ENCODE measurements at regions not wholly inside any gene's neighbourhood (a gene's known extent, or its start where the extent isn't known, plus 50 kb on each side); places are given as distances from the start of the nearest gene placed in this dataset.

- DNase-seq = no peak
Observed at GRCh38 chr4:184575306-184575705, 73.9 kb downstream of the CASP3 start.

- DNase-seq = no peak
Observed at GRCh38 chr4:184574861-184575260, 74.4 kb downstream of the CASP3 start.

- no peak for DNase-seq
Observed at GRCh38 chr4:184573701-184574100, 75.5 kb downstream of the CASP3 start.

- DNase-seq = no peak
Observed at GRCh38 chr4:184568770-184569169, 80.5 kb downstream of the CASP3 start.

- DNase-seq = no peak
Observed at GRCh38 chr4:184563621-184564020, 85.6 kb downstream of the CASP3 start.

- no peak for DNase-seq
Observed at GRCh38 chr4:184558996-184559395, 84.6 kb upstream of the IRF2 start.

GRCh38 chr4:184553891-184554290 lies 79.5 kb upstream of the IRF2 start:
- no peak for DNase-seq

- DNase-seq = no peak
Observed at GRCh38 chr4:184550476-184550875, 76.1 kb upstream of the IRF2 start.

GRCh38 chr4:184548648-184549341 lies 74.4 kb upstream of the IRF2 start:
- no peak for DNase-seq

GRCh38 chr4:184548316-184548647 lies 73.9 kb upstream of the IRF2 start:
- DNase-seq = no peak

- DNase-seq = no peak
Observed at GRCh38 chr4:184544788-184545409, 70.5 kb upstream of the IRF2 start.

- DNase-seq = no peak
Observed at GRCh38 chr4:184541907-184542306, 67.6 kb upstream of the IRF2 start.

GRCh38 chr4:184540307-184540706 lies 66.0 kb upstream of the IRF2 start:
- DNase-seq = no peak

GRCh38 chr4:184538023-184538599 lies 63.8 kb upstream of the IRF2 start:
- peak; percentile 69 for DNase-seq

GRCh38 chr4:184537269-184538022 lies 63.1 kb upstream of the IRF2 start:
- DNase-seq = peak; percentile 90

GRCh38 chr4:184536881-184537248 lies 62.5 kb upstream of the IRF2 start:
- DNase-seq = no peak

GRCh38 chr4:184536065-184536880 lies 61.9 kb upstream of the IRF2 start:
- peak; percentile 9 for DNase-seq

- DNase-seq = peak; percentile 82
Observed at GRCh38 chr4:184534511-184535391, 60.4 kb upstream of the IRF2 start.

- DNase-seq = no peak
Observed at GRCh38 chr4:184533908-184534307, 59.6 kb upstream of the IRF2 start.

- DNase-seq = no peak
Observed at GRCh38 chr4:184531008-184531407, 56.7 kb upstream of the IRF2 start.

- DNase-seq = no peak
Observed at GRCh38 chr4:184529283-184529682, 54.9 kb upstream of the IRF2 start.

GRCh38 chr4:184528713-184529112 lies 54.4 kb upstream of the IRF2 start:
- no peak for DNase-seq
